Thyroid gland (tissue), 4 donors: ENCODE measurements at regions not wholly inside any gene's neighbourhood (a gene's known extent, or its start where the extent isn't known, plus 50 kb on each side); places are given as distances from the start of the nearest gene placed in this dataset.

ENCODE experiments used
- CTCF ChIP-seq, 6 experiments: fragments of 200-600 bp in 3 of 6; fragments of 450-650 bp in 3 of 6; sonication (generic) in 3 of 6; IDR thresholded peaks; one replicate each; pipeline ENCODE4 v1.5.1; 2016 to 2019; ENCODE audit warnings: antibody characterized with exemption in 6 of 6, mild to moderate bottlenecking in 2 of 6, inconsistent platforms in 1 of 6, moderate library complexity in 1 of 6
- POLR2A ChIP-seq, 2 donors: fragments of 450-650 bp; IDR thresholded peaks; one replicate each; pipeline ENCODE4 v1.6.1; 2017; ENCODE audit warnings: antibody characterized with exemption in 2 of 2, mild to moderate bottlenecking in 2 of 2, moderate library complexity in 1 of 2

- no peak for TF ChIP-seq CTCF (IDR thresholded peaks at IDR 0.05)
- TF ChIP-seq POLR2A (IDR thresholded peaks at IDR 0.05), result no peak
Measured at GRCh38 chr16:8120001-8120400, 470.3 kb downstream of the TMEM114 start.
